GM18526 (cell line): ENCODE measurements at regions not wholly inside any gene's neighbourhood (a gene's known extent, or its start where the extent isn't known, plus 50 kb on each side); places are given as distances from the start of the nearest gene placed in this dataset.

Source experiments
- POLR2A ChIP-seq: IDR thresholded peaks from 3 replicates; pipeline ENCODE4 v1.6.1; 2011; ENCODE audit not compliant: insufficient read length; ENCODE audit errors: extremely low read depth

DNA sequence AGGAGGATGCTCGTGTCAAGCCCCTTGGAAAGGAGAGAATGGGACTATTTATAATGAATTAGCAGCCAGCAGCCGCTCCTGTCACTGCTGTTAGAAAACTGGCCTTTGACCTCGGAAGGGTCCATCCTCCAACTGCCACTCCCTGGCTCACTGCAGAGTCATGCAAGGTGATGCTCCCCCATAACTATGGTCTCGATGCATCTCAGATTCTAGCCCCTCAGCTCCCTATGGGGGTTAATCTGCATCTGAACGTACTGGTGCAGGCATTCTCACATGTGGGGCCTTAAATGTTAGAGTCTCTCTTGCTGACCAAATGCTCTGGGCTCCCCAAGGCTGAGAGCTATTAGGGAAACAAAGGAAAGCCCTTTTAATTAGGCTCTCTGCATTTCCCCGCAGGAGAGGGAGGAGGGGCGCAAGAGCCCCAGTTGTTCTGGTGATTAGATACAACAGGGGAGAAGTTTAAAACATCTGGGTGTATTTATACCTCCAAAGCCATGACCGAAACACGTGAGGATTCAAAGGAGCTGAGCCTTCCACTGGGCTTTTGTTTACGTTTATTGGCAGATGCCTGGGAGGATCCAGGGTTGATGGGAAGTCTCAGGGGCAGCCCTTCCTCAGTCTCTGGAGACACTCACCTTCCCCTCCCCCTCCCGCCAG is 182.5 kb downstream of the OPA1 start:
- TF ChIP-seq POLR2A, result no peak

DNA sequence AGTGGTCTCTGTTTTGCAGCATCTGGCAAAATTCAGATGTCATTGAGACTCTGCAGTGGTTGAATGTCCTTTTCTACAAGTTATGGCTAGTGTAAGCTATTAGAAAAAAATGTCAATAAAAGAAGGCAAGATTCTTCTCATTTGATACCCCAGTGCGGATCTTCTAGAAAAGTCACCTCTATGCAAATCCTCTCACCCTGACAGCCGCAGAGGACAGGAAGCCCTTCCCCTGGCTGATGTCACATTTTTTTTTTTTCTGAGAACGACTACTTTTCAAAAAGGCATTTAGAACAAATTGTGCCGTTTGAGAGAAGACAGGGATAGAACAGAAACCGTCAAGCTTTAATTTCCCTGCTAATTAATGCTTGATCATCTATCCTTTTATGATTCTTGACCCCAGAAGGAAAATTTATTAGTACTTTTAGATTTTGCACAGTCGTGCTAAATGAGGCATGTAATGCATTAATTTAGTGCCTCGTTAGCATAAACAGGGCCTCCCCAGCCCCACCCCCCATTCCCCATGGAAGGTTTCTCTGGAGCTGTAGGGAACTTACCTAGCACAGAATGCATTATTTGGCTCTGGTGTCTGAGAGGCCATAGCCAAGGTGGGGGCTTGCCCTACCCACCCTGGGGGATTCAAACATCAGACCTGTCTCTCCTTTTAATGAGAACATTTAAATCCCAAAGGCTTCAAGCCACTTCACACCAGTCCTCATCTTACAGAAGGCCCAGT is 183.8 kb downstream of the OPA1 start:
- no peak for TF ChIP-seq POLR2A

DNA sequence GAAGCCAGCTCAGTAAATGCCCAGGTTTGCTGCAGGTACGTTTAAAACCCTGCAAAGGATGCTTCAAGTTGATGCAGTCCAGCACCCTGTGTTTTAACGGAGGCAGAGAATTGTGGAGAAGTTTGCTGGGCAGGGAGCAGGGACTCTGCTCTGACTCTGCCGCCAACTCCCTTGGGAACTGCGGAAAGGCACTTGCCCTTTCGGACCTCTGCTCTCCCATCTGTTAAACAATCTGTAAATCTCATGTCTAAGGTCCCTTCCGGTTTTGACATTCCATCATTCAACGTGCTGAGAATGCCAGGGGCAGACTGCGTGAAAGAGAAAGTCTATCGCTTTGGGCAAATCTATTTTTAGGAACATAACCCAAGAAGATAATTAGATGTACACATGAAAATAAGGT is 184.5 kb downstream of the OPA1 start:
- no peak for TF ChIP-seq POLR2A

DNA sequence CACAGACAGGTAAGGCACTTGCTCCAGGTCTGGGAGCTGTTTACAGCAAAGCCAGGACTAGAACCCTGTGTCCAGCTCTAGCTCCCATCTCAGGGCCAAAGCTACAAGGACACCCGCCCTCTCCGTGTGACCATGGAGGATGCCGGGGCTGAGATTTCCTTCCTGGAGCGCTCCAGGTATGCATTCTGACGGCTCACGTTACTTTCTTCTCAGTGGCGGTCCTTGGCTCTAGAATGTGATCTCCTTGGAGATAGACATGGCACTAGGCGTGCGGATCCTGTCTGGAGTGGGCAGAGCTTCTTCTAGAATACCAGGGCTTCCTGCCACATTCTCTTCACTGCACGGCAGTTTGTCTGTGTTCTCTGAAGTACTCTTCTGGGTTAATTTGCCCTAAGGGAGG is 185.7 kb downstream of the OPA1 start:
- no peak for TF ChIP-seq POLR2A

DNA sequence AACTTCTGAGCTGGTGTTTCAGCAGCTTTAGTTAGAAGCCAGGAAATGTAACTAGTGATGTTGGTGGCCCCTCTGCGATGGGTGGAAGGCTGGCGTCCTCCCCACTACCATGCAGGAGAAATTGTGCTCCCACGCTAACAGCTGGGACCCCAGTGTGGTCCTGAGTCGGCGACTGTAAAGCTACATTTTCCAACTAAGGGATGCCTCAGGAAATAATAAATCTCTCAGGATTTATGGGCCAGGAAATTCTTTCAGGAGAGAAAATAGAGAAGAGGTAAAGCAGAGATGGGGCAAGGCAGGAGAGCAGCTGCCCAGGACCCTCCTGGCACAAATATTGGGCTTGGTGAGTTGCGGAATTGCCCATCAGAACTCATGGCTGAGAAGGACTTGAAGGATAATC is 186.9 kb downstream of the OPA1 start:
- TF ChIP-seq POLR2A, result no peak

DNA sequence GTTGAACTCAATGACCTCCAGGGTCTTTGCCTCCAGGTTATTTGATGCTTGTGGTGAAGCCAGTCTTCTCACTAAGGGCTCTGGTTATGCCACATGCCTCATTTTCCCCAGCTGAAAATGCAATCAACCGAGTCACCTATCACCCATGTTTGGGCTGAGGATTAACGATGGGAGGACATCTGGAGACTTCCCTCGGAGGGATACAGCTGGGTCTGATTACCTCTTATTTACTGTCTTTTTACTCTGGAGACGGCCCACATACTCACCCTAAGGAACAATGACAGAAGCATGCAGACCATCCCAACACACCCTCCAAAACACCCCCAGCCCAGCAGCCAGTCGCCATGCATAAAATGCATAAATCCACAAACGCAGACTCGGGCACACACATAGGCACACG is 187.4 kb downstream of the OPA1 start:
- no peak for TF ChIP-seq POLR2A

DNA sequence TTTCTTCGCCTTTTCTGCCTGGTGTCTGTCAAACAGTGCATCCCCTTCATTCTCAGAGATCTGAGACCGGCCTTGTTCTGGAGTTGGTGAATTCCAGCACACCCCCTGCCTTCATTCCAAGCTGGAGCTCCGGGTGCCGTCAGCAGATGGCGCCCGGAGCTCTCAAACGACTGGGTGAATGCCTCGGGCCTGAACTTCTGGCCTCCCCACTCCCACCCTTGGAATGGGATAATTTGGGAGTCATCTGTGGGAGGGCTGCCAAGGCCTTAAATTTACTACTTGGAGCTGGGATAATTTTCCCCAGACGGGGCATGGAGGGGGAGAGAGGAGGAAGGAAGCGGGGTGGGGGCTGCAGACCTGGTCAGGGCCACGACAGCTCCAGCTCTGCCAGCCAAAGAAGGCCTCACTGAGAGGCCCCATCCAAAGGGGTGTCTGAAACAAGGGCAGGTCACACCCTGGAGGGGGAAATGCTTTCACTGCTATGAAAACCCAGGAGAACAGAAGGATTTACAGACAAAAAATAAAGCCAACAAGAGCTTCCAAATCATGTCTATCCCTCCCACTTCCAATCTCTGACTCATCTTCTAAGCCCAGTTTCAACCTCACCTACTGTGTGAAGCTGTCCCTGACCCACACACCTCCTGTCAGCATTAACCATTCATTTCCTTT is 187.9 kb downstream of the OPA1 start:
- TF ChIP-seq POLR2A, result no peak

DNA sequence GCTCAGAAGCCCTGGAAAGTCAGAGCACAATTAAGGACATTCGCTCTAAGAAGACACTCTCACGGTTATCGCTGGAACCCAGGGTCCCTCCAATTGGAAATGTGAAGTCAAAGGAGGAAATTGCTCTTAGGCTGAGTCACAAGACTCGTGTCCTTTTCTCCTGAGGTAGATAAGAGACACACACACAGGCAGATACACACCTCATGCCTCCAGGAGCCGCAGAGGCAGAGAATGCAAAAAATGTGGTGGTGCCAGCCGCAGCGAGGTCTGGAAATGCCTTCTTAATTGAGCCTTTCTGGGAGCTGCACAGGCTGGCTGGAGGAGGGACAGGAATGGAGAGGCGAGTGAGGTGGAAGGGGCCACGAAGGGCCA is 189.3 kb downstream of the OPA1 start:
- no peak for TF ChIP-seq POLR2A

DNA sequence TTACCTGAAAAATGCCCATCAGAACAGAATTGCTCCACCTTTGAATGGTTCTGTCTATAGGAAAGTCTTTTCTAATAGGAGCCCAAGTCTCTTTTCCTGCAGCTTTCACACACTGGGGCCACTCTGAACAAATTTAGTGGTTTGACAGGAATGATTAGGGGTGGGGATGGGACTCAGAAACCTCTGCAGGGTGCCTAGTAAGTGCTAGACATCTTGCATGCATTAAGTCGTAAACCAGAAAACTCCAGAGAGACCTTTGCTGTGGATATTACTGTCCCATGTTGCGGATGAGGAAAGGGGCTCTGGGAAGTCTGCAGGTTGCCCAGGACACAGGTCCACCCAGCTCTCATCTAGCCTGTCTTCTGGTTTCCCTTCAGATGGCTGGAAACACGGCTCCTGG is 189.7 kb downstream of the OPA1 start:
- TF ChIP-seq POLR2A, result no peak

DNA sequence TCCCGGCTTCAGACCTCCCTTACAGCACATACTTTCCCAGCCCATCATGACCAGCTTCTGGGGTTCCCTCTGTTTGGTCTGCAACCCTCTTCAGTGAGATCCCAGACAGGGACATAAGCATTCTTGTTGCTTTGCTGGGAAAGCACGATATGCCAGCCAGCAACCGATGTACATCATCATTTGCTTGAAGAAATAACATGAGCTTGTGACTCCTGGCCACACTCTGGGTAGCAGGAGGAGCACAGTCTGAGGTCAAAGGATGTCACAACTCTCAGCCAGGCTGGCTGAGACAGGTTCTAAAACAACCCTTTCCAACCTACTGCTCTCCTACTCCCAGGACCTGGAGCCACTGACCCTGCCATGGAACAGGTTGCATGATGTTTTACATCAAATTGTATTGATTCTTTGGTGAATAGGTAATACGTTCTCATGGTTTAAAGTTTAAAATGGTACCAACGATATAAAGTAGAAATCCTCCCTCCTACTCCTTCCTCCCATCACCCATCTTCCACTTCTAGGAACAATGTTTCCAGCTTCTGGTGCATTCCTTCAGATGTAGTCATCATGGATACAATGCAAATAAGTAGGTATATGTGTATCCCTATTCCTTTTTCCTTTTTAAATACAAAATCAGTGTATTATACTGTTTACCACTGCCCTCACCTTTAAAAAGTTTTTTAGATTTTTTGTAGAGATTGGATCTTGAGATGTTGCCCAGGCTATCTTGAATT is 190.3 kb downstream of the OPA1 start:
- no peak for TF ChIP-seq POLR2A

DNA sequence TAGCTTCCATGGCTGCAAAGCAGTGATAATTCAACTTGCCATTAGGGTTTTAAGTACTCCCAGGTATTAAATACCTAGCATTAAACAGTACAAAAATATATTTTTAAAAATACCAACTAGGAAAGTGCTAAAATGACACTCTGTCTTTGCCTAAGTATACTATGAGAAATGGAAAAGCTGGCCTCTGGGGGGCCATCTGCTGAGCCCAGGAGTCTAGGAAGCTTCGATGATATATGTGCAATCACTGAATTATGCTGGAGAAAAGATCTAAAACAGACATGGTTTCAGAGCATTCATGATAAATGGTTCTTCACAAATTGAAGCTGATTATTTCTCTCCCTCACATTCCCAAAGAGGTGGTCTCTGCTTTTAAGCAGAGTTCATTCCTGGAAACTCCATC is 191.8 kb downstream of the OPA1 start:
- TF ChIP-seq POLR2A, result no peak

DNA sequence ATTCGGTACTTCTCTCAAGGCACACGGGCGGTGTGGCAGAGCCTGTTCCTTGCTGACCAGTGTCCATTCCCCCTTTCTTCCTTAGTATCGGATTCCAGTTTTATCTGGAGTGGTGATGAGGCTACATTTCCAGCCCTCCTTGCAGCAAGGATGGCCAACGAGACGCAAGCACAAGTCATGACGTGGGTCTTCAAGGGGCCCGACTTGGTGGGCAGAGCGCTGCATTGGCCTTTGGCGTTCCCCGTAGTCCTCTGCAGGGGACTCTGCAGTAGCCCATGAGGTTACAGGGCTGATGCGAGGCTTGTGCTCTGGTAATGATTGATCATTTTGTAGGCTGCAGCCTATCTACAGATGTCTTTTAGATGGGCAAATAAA is 194.5 kb downstream of the OPA1 start:
- no peak for TF ChIP-seq POLR2A

DNA sequence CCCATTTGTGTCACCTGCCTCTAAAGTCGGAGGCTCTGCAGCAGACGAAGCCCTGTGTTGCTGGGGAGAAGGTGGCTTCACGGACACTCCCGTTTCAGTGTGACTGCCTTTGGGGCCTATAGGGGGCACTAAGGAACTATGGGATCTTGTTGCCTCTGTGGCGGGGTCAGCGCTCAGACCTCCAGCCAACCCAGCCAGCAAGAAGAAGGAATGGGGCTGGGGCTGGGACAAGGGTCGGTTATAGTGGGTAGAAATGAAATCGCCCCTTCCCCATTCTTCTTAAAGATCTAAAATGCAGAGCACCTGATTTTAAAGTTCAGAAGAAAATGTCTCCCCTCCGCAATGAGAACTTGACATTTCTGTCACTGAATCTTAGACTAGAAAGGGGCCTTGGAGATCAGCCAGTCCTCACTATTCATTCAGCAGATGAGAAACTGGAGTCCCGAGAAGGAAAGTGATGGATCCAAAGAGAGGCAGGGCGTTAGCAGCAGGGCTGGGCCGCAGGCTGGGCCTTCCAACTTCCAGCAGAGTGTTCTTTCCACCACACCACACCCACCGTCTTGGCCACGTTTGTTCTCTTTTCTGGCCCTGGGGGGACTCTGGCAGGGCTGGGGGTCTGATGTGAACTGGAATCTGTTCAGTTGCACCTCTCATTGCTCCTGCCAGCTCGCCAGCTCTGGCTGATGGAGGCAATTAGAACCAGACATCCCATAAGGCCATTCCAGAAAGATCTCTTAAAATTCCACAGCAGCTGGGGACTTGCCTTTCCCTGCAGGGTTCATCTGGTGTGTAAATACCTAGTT is 195.4 kb downstream of the OPA1 start:
- no peak for TF ChIP-seq POLR2A

DNA sequence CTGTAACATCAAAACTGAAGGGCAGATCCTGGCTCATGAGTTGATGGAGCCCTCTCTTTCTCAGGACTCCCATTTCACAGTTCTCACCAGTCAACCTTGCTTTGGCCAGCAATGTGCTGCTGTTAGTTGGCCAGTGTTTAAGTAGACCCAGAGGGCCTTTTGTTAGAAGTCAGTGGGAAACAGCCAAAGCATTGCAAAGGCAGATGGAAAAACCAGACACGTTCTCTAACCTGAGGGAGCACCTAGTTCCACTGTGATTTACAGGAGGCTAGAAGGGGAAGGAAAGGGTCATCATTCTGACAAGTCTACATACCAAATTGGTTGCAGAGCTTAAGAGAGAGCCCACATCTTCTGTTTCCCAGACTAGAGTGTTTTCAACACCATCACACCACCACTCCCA is 196.4 kb downstream of the OPA1 start:
- no peak for TF ChIP-seq POLR2A
